ENCODE measurements at regions not wholly inside any gene's neighbourhood (a gene's known extent, or its start where the extent isn't known, plus 50 kb on each side); places are given as distances from the start of the nearest gene placed in this dataset.
A peak's percentile ranks its signal among the peaks of the same experiment; 100 is the strongest.
"Not testable (repeated sequence)": the region's sequence is repeated elsewhere in the genome, so short reads cannot be mapped to it uniquely, and the experiment has no call there.

- no peaks in the 10 kb centered on the region for H3K9me3 ChIP-seq (ENCODE audit: low read depth, low read length, poor library complexity, severe bottlenecking)
- H3K27ac ChIP-seq (ENCODE audit: low read depth, low read length, poor library complexity, severe bottlenecking): no peak overlapping the region
- no TSS peak for BruUV-seq (replicated peaks)
Measured at GRCh38 chr1:88581703-88582102, 102.4 kb upstream of the PKN2 start.

GRCh38 chr1:88593358-88593757 is 90.7 kb upstream of the PKN2 start:
- DNase-seq (ENCODE audit: low spot score): no peak
- CTCF ChIA-PET: no interaction called here
- Histone ChIP-seq H3K36me3 (ENCODE audit: insufficient read depth, low read length, poor library complexity, severe bottlenecking) (no peaks in the 10 kb centered on the region), H3K4me1 (ENCODE audit: insufficient read depth, low read length, poor library complexity, severe bottlenecking) (no peaks in the 10 kb centered on the region), H3K9me3 (ENCODE audit: low read depth, low read length, poor library complexity, severe bottlenecking) (no peaks in the 10 kb centered on the region), H3K4me3 (ENCODE audit: low read depth, low read length, poor library complexity, severe bottlenecking) (no peak overlapping the region), H3K27me3 (replicated peaks; ENCODE audit: insufficient read depth, low read depth, low read length, poor library complexity) (no peaks in the 10 kb centered on the region), H3K27ac (ENCODE audit: low read depth, low read length, poor library complexity, severe bottlenecking) (no peak overlapping the region)
- POLR2A ChIA-PET (ENCODE audit: low non-redundant PET): no interaction called here
- TF ChIP-seq EZH2 (IDR thresholded peaks at IDR 0.05; ENCODE audit: borderline replicate concordance, low read depth, low read length, poor library complexity, severe bottlenecking): no peak
- no peak for TF ChIP-seq CTCF (conservative IDR thresholded peaks at IDR 0.05; ENCODE audit: low read depth, low read length)
- BruUV-seq (replicated peaks): no TSS peak
- intact Hi-C loops (cut with micrococcal nuclease; ENCODE audit: unreplicated experiment): no loop called here

More at GRCh38 chr1:88581703-88582102, 102.4 kb upstream of the PKN2 start:
- intact Hi-C loops (cut with micrococcal nuclease; ENCODE audit: unreplicated experiment): no loop called here
- POLR2A ChIA-PET (ENCODE audit: low non-redundant PET): no interaction called here
- Histone ChIP-seq H3K4me1 (ENCODE audit: insufficient read depth, low read length, poor library complexity, severe bottlenecking) (no peaks in the 10 kb centered on the region), H3K36me3 (ENCODE audit: insufficient read depth, low read length, poor library complexity, severe bottlenecking) (no peaks in the 10 kb centered on the region), H3K4me3 (ENCODE audit: low read depth, low read length, poor library complexity, severe bottlenecking) (no peak overlapping the region), H3K27me3 (replicated peaks; ENCODE audit: insufficient read depth, low read depth, low read length, poor library complexity) (no peaks in the 10 kb centered on the region)
- CTCF ChIA-PET: no interaction called here
- no peak for DNase-seq (ENCODE audit: low spot score)
- TF ChIP-seq CTCF (conservative IDR thresholded peaks at IDR 0.05; ENCODE audit: low read depth, low read length) (no peak), EZH2 (IDR thresholded peaks at IDR 0.05; ENCODE audit: borderline replicate concordance, low read depth, low read length, poor library complexity, severe bottlenecking) (no peak)

- no TSS peak for BruUV-seq (replicated peaks)
- Histone ChIP-seq H3K27ac (ENCODE audit: low read depth, low read length, poor library complexity, severe bottlenecking) (no peak overlapping the region), H3K9me3 (ENCODE audit: low read depth, low read length, poor library complexity, severe bottlenecking) (no peaks in the 10 kb centered on the region), H3K4me1 (ENCODE audit: insufficient read depth, low read length, poor library complexity, severe bottlenecking) (no peaks in the 10 kb centered on the region), H3K27me3 (replicated peaks; ENCODE audit: insufficient read depth, low read depth, low read length, poor library complexity) (no peaks in the 10 kb centered on the region), H3K36me3 (ENCODE audit: insufficient read depth, low read length, poor library complexity, severe bottlenecking) (no peaks in the 10 kb centered on the region), H3K4me3 (ENCODE audit: low read depth, low read length, poor library complexity, severe bottlenecking) (no peak overlapping the region)
- POLR2A ChIA-PET (ENCODE audit: low non-redundant PET): no interaction called here
- CTCF ChIA-PET: interaction anchor here (0.6 kb wide), 1 partner anchor 1169 kb away, joined by 3 read pairs; no protein-coding TSS in a partner anchor
- TF ChIP-seq CTCF (conservative IDR thresholded peaks at IDR 0.05; ENCODE audit: low read depth, low read length): peak; percentile 59
- TF ChIP-seq EZH2 (IDR thresholded peaks at IDR 0.05; ENCODE audit: borderline replicate concordance, low read depth, low read length, poor library complexity, severe bottlenecking): no peak
- intact Hi-C loops (cut with micrococcal nuclease; ENCODE audit: unreplicated experiment): loop anchor here (5.0 kb wide), 2 partner anchors 413 to 1303 kb away; no protein-coding TSS in a partner anchor
- peak; percentile 70 for DNase-seq (ENCODE audit: low spot score)
Measured at GRCh38 chr1:88595355-88596002, 88.6 kb upstream of the PKN2 start.

- H3K27me3 ChIP-seq (replicated peaks; ENCODE audit: insufficient read depth, low read depth, low read length, poor library complexity); CTCF ChIA-PET; H3K4me3 ChIP-seq (ENCODE audit: low read depth, low read length, poor library complexity, severe bottlenecking); H3K36me3 ChIP-seq (ENCODE audit: insufficient read depth, low read length, poor library complexity, severe bottlenecking); BruUV-seq (replicated peaks); H3K27ac ChIP-seq (ENCODE audit: low read depth, low read length, poor library complexity, severe bottlenecking); H3K9me3 ChIP-seq (ENCODE audit: low read depth, low read length, poor library complexity, severe bottlenecking); H3K4me1 ChIP-seq (ENCODE audit: insufficient read depth, low read length, poor library complexity, severe bottlenecking); POLR2A ChIA-PET (ENCODE audit: low non-redundant PET); DNase-seq (ENCODE audit: low spot score): not testable (repeated sequence)
- intact Hi-C loops (cut with micrococcal nuclease; ENCODE audit: unreplicated experiment): loop anchor here (5.0 kb wide), 2 partner anchors 416 to 1306 kb away; no protein-coding TSS in a partner anchor
Measured at GRCh38 chr1:88597973-88598372, 86.1 kb upstream of the PKN2 start.

Data from A673 (cell line).